Stimulated activated CD4-positive, alpha-beta T cell treated with anti-CD3 and anti-CD28 coated beads, Interleukin-15, amount 100 ng/mL, for 24 hours (primary cell): ENCODE measurements at regions not wholly inside any gene's neighbourhood (a gene's known extent, or its start where the extent isn't known, plus 50 kb on each side); places are given as distances from the start of the nearest gene placed in this dataset.

ENCODE experiments used
- DNase-seq: peaks from one replicate; pipeline ENCODE4 v3.0.0-alpha.2; 2020

DNA sequence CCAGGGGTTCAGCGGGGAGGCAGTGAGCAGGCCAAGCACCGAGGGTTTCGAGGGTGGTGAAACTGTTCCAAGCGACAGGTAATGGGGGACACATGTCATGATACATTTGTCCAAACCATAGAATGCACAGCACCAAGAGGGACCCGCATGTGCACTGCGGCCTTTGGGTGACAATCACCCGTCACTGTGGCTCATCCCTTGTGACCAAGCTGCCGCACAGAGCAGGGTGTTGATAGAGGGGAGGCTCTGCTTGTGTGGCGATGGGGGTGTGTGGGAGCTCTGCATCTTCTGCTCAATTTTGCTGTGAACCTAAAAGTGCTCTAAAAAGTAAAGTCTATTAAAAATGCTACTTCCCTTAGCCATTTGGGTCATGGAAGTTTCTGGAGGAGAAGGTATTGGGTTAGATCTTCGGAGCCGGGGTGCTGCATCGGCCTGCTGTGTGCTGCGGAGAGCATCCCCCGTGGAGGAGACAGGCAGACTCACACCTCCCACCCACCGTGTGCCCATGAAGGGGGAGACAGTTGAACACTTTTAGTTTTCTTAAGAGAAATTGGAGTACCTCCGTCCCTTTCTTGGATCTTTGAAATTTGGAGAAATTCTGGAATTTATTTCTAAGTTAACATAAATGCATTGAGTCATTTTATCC lies 280.4 kb upstream of the IRX2 start:
- DNase-seq, result no peak

DNA sequence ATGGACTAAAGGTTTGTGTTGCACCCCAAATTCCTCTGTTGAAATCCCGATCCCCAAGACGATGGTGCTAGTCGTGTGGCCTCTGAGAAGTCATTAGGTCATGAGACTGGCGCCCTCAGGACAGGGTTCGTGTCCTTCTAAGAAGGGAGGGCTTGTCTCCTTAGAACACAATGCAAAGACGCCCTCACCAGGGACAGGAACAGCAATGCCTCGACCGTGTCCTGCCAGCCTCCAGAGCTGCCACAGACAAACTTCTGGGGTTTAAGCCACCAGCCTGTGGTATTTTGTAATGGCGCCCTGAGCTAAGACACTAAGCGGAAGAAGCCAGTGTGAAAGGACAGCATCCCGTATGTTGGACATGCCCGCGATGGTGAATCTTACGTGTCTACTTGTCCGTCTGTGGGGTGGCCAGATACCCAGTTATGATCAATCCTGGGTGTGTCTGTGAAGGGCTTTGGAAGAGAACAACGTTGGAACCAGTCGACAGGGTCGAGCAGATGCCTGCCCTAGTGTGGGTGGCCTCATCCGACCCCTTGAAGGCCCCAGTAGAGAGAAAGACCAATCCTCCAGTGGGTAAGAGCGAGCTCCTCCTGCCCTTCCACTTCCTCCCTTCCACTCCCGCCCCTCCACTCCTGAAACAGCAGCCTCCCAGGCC lies 279.2 kb upstream of the IRX2 start:
- no peak for DNase-seq

DNA sequence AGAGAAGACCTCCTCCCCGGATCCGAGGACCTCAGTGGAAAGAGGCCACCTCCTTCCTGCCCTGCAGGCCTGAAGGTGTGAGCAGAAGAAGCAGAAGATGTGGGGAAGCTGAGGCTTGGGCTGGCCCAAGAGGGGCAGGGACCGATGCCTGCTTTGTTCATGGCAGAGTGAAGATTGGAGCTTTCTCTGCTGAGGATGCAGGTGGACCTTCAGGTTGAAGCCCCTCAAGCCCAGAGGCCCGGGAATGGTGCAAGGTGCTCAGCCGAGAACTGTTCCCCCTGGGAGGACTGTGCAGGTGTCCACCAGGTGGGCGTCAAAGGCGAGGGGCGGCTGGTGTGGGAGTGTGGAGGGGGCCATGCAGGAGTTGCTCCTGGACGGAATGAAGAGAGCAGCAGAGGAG lies 277.9 kb upstream of the IRX2 start:
- DNase-seq, result no peak

DNA sequence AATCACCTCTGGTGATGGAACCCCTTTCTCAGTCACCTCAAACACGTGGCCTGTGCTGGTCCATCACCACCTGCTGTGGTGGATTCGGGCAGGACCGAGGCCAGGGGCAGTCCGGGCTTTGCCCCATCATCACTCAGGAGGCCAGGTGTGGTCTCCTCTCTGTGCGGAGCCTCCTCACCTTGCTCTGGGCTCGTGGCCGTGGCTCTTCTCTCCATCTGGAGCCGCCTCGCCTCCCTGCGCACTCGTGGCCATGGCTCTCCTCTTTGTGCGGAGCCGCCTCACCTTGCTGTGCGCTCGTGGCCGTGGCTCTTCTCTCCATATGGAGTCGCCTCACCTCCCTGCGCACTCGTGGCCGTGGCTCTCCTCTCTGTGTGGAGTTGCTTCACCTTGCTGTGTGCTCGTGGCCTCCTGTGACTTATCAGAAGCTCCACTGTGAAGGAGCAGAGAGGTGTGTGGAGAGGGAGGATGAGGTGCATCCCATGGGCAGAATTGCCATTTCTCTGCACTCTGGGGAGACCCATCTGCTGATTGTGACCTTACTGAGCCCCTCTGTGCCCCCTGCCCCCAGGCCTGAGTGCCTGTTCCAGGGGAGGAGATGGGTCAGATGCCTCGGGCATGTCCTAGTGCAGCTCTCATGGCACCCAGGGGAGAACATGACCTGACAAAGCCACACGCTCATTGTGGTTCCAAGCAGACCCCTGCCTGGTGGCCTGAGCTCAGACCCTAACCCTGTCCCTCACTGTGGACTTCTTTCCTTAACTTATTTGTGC lies 276.6 kb upstream of the IRX2 start:
- no peak for DNase-seq

DNA sequence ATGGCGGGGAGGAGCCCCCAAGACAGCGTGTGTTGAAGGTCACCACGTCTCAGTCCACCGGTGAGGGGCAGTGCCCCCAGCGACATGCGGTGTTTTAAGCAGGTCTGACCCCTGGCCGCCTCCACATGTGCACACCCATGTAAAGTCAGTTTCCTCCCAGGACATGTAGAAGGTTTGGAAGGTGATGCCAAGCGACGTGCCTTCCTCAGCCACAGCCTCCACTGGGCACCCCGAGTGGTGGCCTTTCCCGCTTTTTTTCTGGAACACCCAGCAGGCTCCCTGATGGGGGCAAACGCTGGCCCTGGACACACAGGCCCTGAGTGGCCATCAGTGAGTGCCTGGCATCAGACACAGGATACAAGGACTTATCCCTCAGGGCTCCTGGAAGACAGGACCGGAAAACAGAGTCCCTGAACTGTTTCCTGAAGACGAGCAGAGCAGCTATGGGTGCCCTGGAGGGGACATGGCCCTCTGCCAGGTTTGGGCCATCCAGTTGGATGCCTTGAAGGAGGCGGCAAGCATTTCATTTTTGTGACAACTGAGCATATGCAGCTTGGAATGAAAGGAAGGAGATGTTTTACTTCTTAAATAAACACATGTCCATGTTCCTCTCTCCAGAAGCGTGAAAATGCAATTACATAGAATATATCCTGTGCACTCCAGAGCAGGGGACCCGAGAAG lies 275.8 kb upstream of the IRX2 start:
- DNase-seq, result no peak

DNA sequence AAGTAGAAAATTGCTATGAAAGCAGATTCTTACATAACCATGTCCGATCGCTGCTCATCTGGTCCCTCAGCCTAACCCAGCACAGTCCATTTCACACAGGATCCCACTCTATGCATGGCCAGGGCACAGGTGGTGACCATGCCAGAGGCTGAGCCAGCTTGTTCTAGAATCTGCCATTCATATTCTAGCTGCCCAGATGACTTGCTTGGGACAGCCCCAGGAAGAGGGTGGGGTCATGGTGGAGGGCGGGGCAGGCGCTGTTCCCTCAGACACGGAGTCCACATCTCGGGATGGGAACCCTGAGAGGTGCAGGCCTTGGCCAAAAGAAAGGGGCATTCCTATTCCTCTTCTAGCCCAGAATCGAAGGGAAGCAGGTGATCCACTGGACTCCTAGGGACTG lies 275.2 kb upstream of the IRX2 start:
- DNase-seq, result no peak

DNA sequence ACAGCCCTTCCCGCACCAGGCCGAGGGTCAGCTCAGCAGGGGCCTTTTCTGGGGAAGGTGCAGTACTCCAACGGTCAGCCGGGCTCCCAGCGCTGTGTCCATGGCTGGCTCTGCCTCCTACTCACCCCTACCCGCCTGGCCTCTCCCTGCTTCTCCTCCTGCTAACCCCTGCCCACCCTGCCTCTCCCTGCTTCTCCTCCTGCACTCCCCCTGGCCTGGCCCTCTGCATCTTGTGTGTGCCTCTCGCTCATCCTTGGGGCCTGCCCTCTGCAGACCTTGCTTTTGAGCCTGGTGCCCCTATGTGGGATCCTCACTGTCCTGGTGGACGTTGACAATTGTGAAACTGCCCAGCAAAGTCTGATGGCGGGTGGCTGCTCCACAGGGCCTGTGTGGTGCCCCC lies 274.6 kb upstream of the IRX2 start:
- DNase-seq, result no peak

DNA sequence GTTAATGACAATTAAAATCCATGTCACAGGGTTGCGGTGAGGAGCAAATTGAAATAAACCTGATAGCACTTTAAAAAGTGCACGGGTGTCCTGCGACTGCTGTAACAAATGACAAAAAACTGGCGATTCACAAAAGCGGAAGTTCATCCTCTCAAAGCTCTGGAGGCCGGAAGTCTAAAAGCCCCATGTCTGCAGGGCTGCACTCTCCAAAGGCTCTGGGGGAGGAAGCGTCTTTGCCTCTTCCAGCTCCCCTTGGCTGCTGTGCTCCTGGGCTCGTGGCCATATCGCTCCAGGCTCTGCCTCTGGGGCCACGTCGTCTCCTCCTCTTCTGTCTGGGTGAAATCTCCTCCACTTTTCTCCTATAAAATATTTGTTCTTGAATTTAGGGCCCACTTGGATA lies 273.9 kb upstream of the IRX2 start:
- DNase-seq, result no peak

DNA sequence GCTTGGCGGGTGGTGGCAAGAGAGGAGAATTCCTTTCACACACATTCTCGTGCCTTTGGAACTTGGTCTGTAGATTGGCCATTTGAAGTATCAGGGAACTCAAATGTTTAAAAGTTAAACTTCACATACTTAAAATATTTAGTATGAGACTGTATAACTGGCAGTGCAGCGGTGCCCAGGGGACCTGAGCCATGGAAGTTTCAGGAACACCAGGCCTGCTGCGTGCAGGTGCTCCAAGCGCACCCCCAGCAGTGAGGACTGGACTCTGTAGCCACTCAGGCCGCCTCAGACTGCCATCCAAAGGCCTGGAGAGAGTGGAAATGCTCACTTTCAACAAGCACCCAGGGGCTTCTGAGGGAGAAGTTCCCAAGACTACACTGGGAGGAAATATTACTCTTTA lies 273.5 kb upstream of the IRX2 start:
- no peak for DNase-seq

DNA sequence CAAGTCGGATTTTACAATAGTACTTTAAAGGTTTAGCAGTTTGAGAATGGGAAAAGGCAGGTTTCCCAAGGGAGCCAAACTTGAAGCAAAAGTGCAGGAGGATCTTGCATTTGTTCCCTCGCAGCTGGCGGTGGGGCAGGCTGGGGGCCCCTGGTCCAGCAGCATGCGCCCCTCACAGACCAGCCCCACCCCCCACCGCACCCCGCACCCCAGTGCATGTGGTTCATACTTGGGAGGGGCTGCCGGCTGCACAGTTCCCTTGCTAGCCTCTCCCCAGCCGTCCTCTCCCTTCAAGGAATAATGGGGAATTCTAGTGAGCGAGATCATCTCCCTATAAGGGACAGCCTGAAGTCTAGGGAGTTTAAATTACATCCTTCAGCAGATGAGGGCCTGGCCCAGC lies 273.1 kb upstream of the IRX2 start:
- no peak for DNase-seq

DNA sequence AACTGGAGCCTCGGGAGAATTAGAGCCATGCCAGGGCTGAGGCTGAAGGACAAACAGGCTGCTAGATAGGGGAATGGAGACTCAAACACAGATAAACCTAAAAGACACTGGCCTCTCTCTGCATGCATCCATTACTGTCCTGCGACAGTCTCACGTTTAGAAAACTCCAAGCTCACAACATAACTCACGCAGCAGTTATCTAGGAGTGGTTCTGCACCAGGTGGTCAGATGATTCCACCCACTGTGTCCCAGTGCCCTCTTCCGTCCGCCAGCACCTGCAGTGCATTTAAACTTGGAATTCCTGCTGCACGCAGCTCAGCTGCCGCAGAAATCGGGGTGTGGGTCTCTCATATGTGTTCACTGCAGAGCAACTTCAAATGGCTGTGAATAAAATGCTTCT lies 272.6 kb upstream of the IRX2 start:
- no peak for DNase-seq

DNA sequence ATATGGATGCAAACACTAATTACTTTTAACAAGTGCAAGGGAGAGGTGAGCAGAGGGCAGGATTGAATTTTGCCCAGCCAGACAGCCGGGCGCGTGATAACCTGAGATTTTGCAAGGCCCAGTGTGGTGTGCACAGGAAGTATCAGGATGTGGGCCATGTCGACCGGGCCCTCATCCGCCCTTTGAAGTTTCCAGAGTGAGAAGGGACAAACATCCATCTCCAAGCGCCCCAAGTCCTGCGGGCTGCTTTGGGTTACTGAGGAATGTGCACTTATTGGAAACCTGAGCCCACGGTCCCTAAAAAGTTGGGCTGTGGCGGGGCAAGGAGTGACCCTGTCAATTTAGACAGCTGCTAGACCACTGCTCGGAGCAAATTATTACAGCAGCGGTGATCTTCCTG lies 272.2 kb upstream of the IRX2 start:
- no peak for DNase-seq

DNA sequence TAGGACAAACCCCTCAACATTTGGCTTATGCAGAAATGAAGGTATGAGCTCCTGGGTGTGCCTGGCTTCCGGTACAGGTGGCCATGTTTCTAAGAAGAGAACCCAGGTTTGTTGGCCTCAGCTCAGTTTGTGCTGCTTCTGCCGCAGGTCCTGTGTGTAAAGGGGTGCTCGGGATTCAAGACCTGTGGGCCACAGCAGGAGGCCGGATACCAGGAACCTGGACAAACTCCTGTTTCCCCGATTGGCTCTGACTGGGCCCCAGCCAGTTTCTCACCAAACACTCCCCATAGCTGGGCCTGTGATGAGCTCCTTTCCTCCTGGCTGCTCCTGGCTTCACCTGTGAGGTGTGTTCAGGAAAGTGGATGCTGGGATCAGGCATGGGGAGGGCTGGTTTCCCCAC lies 271.2 kb upstream of the IRX2 start:
- DNase-seq, result no peak

DNA sequence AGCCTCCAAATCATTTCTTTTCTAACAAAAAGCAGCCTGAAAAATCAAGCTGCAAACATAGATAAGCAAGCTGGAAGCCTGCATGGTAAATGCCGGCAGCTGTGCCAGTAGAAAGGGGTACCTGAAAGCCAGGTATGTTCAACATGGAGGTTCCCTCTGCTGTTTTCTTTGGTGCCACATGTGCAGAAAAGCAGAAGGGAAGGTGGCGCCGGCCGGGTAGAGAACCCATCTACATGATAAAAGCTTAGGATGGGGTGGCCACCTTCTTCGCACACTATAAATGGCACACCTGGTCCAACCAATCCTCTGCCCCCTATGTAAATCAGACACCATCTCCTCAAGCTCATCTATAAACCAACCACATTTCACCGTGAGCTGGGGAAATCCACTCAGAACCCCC lies 268.9 kb upstream of the IRX2 start:
- DNase-seq, result no peak

DNA sequence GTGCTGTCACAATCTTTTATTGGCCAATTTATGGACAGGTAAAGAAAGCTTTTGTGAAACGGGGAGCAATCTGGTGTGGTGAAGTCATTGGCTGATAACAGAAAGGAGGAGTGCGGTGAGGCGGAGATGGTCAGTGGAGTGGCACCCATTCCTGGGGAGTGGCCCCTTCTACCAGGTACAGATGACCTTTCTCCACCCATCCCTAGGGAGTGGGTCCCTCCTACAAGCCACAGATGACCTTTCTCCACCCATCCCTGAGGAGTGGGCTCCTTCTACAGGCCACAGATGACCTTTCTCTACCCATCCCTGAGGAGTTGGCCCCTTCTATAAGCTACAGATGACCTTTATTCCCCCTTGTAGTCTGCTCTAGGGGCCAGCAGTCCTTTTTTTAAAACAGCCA lies 267.6 kb upstream of the IRX2 start:
- no peak for DNase-seq

DNA sequence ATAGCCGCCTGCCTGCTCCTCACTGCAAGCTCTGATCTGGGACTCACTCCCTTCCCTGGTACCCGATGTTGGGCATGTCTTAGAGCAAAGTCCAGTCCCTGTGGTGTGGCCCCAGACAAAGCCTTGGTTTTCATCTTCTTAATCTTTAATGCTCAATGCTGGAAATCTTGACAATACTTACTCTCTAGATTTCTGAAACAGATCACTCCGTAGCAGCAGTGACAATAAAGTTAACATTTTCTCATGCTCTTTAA lies 260.2 kb upstream of the IRX2 start:
- DNase-seq, result no peak

DNA sequence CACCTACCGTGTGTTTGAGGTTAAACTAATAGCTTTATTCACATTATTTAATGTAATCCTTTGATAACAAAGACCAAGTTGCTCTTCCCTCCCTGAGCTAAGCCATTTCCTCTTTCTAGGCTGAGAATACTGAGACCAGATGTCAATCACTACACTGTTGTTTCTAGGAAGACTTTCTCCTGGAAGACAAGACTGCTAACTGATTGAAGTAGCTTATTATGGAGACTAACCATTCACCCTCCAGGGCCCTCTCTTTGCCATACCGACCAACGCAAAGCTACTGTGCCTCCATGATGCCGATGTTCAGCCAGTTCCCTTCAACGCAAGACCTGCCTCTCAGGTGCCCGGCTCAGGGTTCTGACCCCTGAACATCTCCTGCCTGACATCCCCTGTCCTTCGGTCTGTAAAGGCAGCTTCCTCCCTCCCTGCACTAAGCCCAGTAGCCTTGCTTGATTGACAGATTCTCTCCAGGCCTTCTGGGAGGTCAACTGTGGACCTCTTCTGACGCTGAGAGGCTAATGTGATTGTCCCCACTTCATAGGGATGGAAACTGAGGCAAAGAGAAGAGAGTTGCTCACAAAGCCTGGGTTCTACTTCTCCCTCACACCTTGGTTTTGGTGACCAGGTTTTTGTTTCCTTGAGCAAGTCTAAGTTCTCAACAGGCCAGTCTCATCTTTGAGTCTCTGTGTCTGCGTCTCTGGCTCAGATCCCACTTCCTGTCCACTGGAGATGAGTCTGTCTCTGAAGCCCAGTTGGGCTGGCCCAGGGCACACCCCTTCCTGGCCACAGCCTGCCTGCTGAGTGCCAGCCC lies 259.7 kb upstream of the IRX2 start:
- no peak for DNase-seq

DNA sequence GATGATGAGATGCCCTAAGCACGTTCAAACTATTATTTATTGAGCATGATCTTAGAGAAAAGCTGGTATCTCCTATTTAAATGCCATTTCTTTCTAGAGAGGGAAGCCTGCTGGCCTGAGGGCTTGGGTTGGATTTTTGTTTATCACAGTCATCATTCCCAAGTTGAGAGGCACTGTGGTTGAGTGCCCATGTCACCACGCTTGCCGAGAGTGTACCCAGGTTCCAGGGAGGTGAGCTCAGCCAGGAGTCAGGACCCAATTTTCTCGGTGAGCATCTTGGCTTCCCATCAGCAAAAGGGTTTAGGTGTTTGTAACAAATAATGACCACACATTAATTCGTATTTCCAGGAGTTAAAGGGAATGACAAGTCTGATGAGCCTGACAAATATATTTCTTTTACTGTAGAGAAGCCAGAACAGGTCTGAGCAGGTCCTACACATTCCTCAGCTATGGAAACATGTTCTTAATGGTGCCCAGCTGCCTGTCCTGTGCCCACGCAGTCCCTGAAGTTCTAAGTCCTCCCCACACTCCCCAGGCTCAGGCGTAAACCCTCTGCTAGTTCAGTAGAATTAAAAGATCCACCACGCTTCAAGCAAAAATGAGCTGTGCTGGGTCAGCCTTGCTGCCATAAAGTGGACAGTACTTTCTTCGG lies 258.9 kb upstream of the IRX2 start:
- DNase-seq, result no peak

DNA sequence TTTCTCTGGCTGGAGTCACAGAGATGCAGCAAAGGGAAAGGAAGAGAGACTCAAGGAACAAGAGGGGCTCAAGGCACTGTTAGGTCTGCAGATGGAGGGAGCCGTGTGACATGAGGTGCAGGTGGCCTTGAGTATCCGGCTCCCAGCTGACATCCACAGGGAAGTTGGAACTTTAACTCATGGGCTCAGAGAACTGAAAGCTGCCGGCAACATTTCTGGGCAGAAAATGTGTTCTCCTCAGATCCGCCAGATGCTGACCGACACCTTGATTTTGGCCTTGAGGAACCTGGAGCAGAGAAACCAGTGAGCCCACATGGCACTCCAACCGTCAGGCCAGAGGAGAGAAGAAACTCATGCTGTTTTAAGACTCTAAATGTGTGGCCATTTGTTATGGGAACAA lies 258.1 kb upstream of the IRX2 start:
- no peak for DNase-seq

DNA sequence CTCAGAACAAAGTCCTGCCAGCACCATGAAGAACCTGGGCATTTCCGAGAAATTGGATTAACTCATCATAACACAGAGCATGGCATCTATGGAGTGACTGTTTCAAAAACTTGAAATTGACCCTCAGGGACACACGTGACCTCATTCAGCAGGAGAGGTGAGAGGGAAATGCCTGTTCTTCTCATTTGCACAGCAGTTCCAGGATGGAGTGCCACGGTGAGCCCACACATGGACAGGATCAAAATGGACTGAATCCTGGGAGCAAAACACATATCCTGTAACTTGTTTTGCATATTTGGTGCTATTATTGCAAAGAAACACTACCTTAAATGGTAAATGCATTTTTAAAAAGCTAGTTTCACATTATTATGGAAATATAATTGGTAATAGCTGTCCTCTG lies 256.1 kb upstream of the IRX2 start:
- no peak for DNase-seq

DNA sequence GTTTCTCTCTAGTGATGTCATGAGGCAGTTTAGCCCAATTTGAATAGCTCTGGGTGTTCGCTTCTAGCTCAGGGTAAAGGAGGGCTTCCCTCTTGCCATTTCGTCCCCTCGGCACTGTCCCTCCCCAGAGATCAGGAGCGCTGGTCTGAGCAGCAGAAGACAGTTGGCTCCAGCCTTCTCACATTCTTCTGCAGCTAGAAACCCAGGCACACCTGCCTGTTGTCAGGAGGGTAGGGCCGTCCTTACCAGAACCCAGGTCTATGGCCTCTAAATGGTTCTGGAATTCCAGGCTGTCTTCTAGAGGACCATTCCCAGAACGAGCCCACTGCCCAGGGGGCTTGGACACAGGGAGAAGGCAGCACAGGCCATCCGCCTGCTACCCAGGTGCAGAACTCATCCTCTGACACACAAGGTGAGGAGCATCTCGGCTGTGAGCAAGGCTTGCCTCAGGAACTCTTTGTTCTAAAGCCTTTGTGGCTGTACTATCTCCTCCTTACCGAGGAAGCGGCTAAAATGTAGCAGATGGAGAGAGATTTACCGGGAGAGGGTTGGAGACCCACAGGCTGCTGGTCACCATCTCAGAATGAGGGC lies 255.6 kb upstream of the IRX2 start:
- DNase-seq, result no peak

DNA sequence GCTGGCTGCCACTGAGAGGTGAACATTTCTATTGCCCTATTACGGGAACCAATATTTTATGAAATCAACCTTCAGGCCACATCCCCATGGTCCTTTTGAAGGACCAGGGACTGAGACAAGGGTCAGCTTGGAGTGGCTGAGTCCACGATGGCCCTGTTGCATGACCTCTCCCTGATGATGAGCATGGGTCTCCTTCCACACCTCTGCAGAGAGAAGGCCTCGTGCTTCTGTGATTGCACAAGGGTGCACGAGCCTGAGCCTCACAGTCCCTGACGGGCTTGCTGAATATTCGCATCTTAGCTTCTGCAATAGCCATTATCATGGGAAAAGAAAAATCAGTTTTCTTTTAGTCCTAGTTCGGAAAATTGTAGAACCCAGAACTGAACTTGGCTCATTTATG lies 255.0 kb upstream of the IRX2 start:
- DNase-seq, result no peak
